Pons (tissue), 1 donor: ENCODE measurements at regions not wholly inside any gene's neighbourhood (a gene's known extent, or its start where the extent isn't known, plus 50 kb on each side); places are given as distances from the start of the nearest gene placed in this dataset.
"Not testable (repeated sequence)": the region's sequence is repeated elsewhere in the genome, so short reads cannot be mapped to it uniquely, and the experiment has no call there.

ENCODE experiments used
- DNase-seq: peaks from one replicate; pipeline ENCODE4 v3.0.0-alpha.2; 2016; ENCODE audit warnings: low spot score

GRCh38 chr1:74946388-74946787 lies 187.8 kb upstream of the LHX8 start:
- DNase-seq: no peak

- not testable (repeated sequence) for DNase-seq
Measured at GRCh38 chr1:74949348-74949747, 184.8 kb upstream of the LHX8 start.

GRCh38 chr1:74951981-74952380 lies 182.2 kb upstream of the LHX8 start:
- not testable (repeated sequence) for DNase-seq

GRCh38 chr1:74952786-74953185 lies 181.4 kb upstream of the LHX8 start:
- DNase-seq: no peak

- DNase-seq: no peak
Measured at GRCh38 chr1:74953622-74954021, 180.6 kb upstream of the LHX8 start.

- DNase-seq: no peak
Measured at GRCh38 chr1:74963120-74963519, 171.1 kb upstream of the LHX8 start.

GRCh38 chr1:74964508-74965102 lies 169.6 kb upstream of the LHX8 start:
- peak; percentile 35 for DNase-seq

GRCh38 chr1:74969566-74970135 lies 164.5 kb upstream of the LHX8 start:
- no peak for DNase-seq

GRCh38 chr1:74971982-74972381 lies 162.2 kb upstream of the LHX8 start:
- DNase-seq: no peak

GRCh38 chr1:74976491-74976890 lies 157.7 kb upstream of the LHX8 start:
- no peak for DNase-seq

- not testable (repeated sequence) for DNase-seq
Measured at GRCh38 chr1:74992448-74992847, 141.7 kb upstream of the LHX8 start.

GRCh38 chr1:74995821-74996220 lies 138.4 kb upstream of the LHX8 start:
- no peak for DNase-seq

GRCh38 chr1:75010547-75010946 lies 123.6 kb upstream of the LHX8 start:
- DNase-seq: no peak

- no peak for DNase-seq
Measured at GRCh38 chr1:75014250-75014649, 119.9 kb upstream of the LHX8 start.

- DNase-seq: no peak
Measured at GRCh38 chr1:75023005-75023404, 111.2 kb upstream of the LHX8 start.

- DNase-seq: no peak
Measured at GRCh38 chr1:75034376-75034775, 99.8 kb upstream of the LHX8 start.

GRCh38 chr1:75035536-75035935 lies 98.7 kb upstream of the LHX8 start:
- no peak for DNase-seq

GRCh38 chr1:75053207-75053606 lies 81.0 kb upstream of the LHX8 start:
- no peak for DNase-seq

GRCh38 chr1:75058424-75058823 lies 75.8 kb upstream of the LHX8 start:
- DNase-seq: no peak

GRCh38 chr1:75062111-75062510 lies 72.1 kb upstream of the LHX8 start:
- no peak for DNase-seq

- no peak for DNase-seq
Measured at GRCh38 chr1:75067975-75068374, 66.2 kb upstream of the LHX8 start.

- DNase-seq: no peak
Measured at GRCh38 chr1:75074831-75075395, 59.3 kb upstream of the LHX8 start.

- no peak for DNase-seq
Measured at GRCh38 chr1:75079538-75080290, 54.5 kb upstream of the LHX8 start.
